Neuronal stem cell (in vitro differentiated cells): ENCODE measurements at regions not wholly inside any gene's neighbourhood (a gene's known extent, or its start where the extent isn't known, plus 50 kb on each side); places are given as distances from the start of the nearest gene placed in this dataset.

ENCODE experiments used
- DNase-seq: peaks from one replicate; pipeline ENCODE4 v3.0.0-alpha.2; 2013; ENCODE audit warnings: low spot score
- H2AFZ ChIP-seq: one replicate; pipeline ENCODE4 v1.6.1; 2013; ENCODE audit warnings: mild to moderate bottlenecking, low read length, inconsistent platforms
- H2AK5ac ChIP-seq: 2 replicates; pipeline ENCODE4 v1.6.1; 2013; ENCODE audit warnings: low read depth, mild to moderate bottlenecking, inconsistent platforms, low read length, moderate library complexity, mixed read lengths
- H2BK120ac ChIP-seq: 2 replicates; pipeline ENCODE4 v1.6.1; 2013; ENCODE audit warnings: low read depth, mild to moderate bottlenecking, inconsistent platforms, low read length, moderate library complexity, mixed read lengths
- H2BK12ac ChIP-seq: one replicate; pipeline ENCODE4 v1.6.1; 2013; ENCODE audit warnings: low read length, inconsistent platforms
- H2BK15ac ChIP-seq: 2 replicates; pipeline ENCODE4 v1.6.1; 2013; ENCODE audit warnings: mild to moderate bottlenecking, low read length, inconsistent platforms, mixed read lengths
- H2BK5ac ChIP-seq: one replicate; pipeline ENCODE4 v1.6.1; 2013; ENCODE audit warnings: inconsistent platforms, mild to moderate bottlenecking, low read length, moderate library complexity
- H3K14ac ChIP-seq: one replicate; pipeline ENCODE4 v1.6.1; 2013; ENCODE audit warnings: low read length, inconsistent platforms
- H3K18ac ChIP-seq: 2 replicates; pipeline ENCODE4 v1.6.1; 2013; ENCODE audit warnings: low read length, inconsistent platforms
- H3K23ac ChIP-seq: 2 replicates; pipeline ENCODE4 v1.6.1; 2013; ENCODE audit warnings: low read depth, mild to moderate bottlenecking, mixed read lengths, low read length, inconsistent platforms; ENCODE audit not compliant: poor library complexity
- H3K27ac ChIP-seq: replicated peaks from 3 replicates; pipeline ENCODE4 v1.5.1; 2013; ENCODE audit warnings: low read length, inconsistent platforms
- H3K27me3 ChIP-seq, 3 experiments: 2 replicates each; pipeline ENCODE4 v1.6.1; 2013; ENCODE audit warnings: low read length in 3 of 3, mild to moderate bottlenecking in 2 of 3, inconsistent platforms in 1 of 3, low read depth in 1 of 3, mixed read lengths in 1 of 3, moderate library complexity in 1 of 3; ENCODE audit not compliant: control insufficient read depth in 3 of 3, insufficient read depth in 3 of 3
- H3K36me3 ChIP-seq, 2 donors: replicated peaks in 1 of 2; 2 replicates each; pipeline ENCODE4 v1.6.1; 2013; ENCODE audit warnings: low read length in 2 of 2; ENCODE audit not compliant: control insufficient read depth in 2 of 2, insufficient read depth in 2 of 2
- H3K4ac ChIP-seq: 2 replicates; pipeline ENCODE4 v1.6.1; 2013; ENCODE audit warnings: inconsistent platforms, mild to moderate bottlenecking, low read length, moderate library complexity
- H3K4me1 ChIP-seq, 2 donors: 1 replicate in 1 of 2; 2 replicates in 1 of 2; pipeline ENCODE4 v1.6.1; 2013; ENCODE audit warnings: low read length in 2 of 2, low read depth in 1 of 2; ENCODE audit not compliant: control insufficient read depth in 2 of 2, insufficient read depth in 1 of 2
- H3K4me2 ChIP-seq: one replicate; pipeline ENCODE4 v1.6.1; 2013; ENCODE audit warnings: mild to moderate bottlenecking, low read length, inconsistent platforms; ENCODE audit not compliant: insufficient read depth, poor library complexity, severe bottlenecking
- H3K4me3 ChIP-seq, 2 donors: 2 replicates each; pipeline ENCODE4 v1.5.1; 2013; ENCODE audit warnings: low read length in 2 of 2, mild to moderate bottlenecking in 2 of 2, inconsistent platforms in 1 of 2, moderate library complexity in 1 of 2
- H3K79me1 ChIP-seq: one replicate; pipeline ENCODE4 v1.6.1; 2013; ENCODE audit warnings: low read depth, mild to moderate bottlenecking, inconsistent platforms, low read length, moderate library complexity
- H3K9ac ChIP-seq: one replicate; pipeline ENCODE4 v1.6.1; 2013; ENCODE audit warnings: mild to moderate bottlenecking, low read depth, low read length, inconsistent platforms; ENCODE audit not compliant: poor library complexity
- H3K9me3 ChIP-seq, 2 donors: replicated peaks in 1 of 2; 2 replicates each; pipeline versions ENCODE3 to v1.6.1; 2013; ENCODE audit warnings: low read length in 2 of 2, mild to moderate bottlenecking in 2 of 2, inconsistent platforms in 1 of 2, low read depth in 1 of 2, mixed read lengths in 1 of 2, moderate library complexity in 1 of 2; ENCODE audit not compliant: control insufficient read depth in 2 of 2, insufficient read depth in 1 of 2
- H4K8ac ChIP-seq: one replicate; pipeline ENCODE4 v1.6.1; 2013; ENCODE audit warnings: low read depth, mild to moderate bottlenecking, inconsistent platforms, low read length, moderate library complexity
- H4K91ac ChIP-seq: one replicate; pipeline ENCODE4 v1.6.1; 2013; ENCODE audit warnings: low read length, low read depth, mild to moderate bottlenecking, inconsistent platforms; ENCODE audit not compliant: poor library complexity
- WGBS, 2 donors: extraction: QIAGEN DNeasy Blood & Tissue Kit; methylation state at CpG; one replicate each; pipeline ENCODE4 v1.1.7; 2013; ENCODE audit warnings: missing lambda C conversion rate in 2 of 2, mixed read lengths in 1 of 2; ENCODE audit not compliant: insufficient read length in 2 of 2, insufficient replicate concordance in 1 of 2; ENCODE audit errors: extremely low coverage in 2 of 2; 5-methylcytosine and 5-hydroxymethylcytosine counted together

- no peak overlapping the region for H2AFZ ChIP-seq
- H3K27ac ChIP-seq: no peak overlapping the region
- no peaks in the 10 kb centered on the region for H3K27me3 ChIP-seq
- no CpG with 5 or more reads among the region's 5 CpGs for WGBS, 2 donors
- H3K9ac ChIP-seq: no peak overlapping the region
- H2BK15ac ChIP-seq: no peak overlapping the region
- no peak for DNase-seq
- no peak overlapping the region for H4K8ac ChIP-seq
- H2BK5ac ChIP-seq: no peak overlapping the region
- no peak overlapping the region for H3K14ac ChIP-seq
- no peak overlapping the region for H3K18ac ChIP-seq
- H3K79me1 ChIP-seq: no peaks in the 10 kb centered on the region
- H3K23ac ChIP-seq: no peak overlapping the region
- H2BK120ac ChIP-seq: no peak overlapping the region
- H3K4ac ChIP-seq: no peak overlapping the region
- H2BK12ac ChIP-seq: no peak overlapping the region
- H3K36me3 ChIP-seq: no peaks in the 10 kb centered on the region
- no peak overlapping the region for H3K4me2 ChIP-seq
- no peak overlapping the region for H2AK5ac ChIP-seq
- no peak overlapping the region for H4K91ac ChIP-seq
- H3K9me3 ChIP-seq: no peaks in the 10 kb centered on the region
- H3K4me3 ChIP-seq: no peak overlapping the region
- H3K4me1 ChIP-seq: peaks cover 0 to 4% of the 10 kb centered on the region in 2 donors
Measured at GRCh38 chr7:41491308-41491707, 211.6 kb downstream of the INHBA start.

- H3K9ac ChIP-seq: no peak overlapping the region
- H4K91ac ChIP-seq: no peak overlapping the region
- no peak overlapping the region for H3K4me2 ChIP-seq
- H2AFZ ChIP-seq: no peak overlapping the region
- no peak for DNase-seq
- no peak overlapping the region for H3K27ac ChIP-seq
- no peaks in the 10 kb centered on the region for H3K79me1 ChIP-seq
- peaks cover 0 to 4% of the 10 kb centered on the region in 2 donors for H3K4me1 ChIP-seq
- H2BK120ac ChIP-seq: no peak overlapping the region
- H3K18ac ChIP-seq: no peak overlapping the region
- no peaks in the 10 kb centered on the region for H3K36me3 ChIP-seq
- no peak overlapping the region for H2AK5ac ChIP-seq
- H3K4me3 ChIP-seq: no peak overlapping the region
- H3K4ac ChIP-seq: no peak overlapping the region
- no CpG with 5 or more reads among the region's 2 CpGs for WGBS, 2 donors
- no peak overlapping the region for H2BK5ac ChIP-seq
- H3K27me3 ChIP-seq: no peaks in the 10 kb centered on the region
- no peak overlapping the region for H3K14ac ChIP-seq
- H4K8ac ChIP-seq: no peak overlapping the region
- no peaks in the 10 kb centered on the region for H3K9me3 ChIP-seq
- H3K23ac ChIP-seq: no peak overlapping the region
- H2BK12ac ChIP-seq: no peak overlapping the region
- H2BK15ac ChIP-seq: no peak overlapping the region
Measured at GRCh38 chr7:41489885-41490284, 213.0 kb downstream of the INHBA start.

DNA sequence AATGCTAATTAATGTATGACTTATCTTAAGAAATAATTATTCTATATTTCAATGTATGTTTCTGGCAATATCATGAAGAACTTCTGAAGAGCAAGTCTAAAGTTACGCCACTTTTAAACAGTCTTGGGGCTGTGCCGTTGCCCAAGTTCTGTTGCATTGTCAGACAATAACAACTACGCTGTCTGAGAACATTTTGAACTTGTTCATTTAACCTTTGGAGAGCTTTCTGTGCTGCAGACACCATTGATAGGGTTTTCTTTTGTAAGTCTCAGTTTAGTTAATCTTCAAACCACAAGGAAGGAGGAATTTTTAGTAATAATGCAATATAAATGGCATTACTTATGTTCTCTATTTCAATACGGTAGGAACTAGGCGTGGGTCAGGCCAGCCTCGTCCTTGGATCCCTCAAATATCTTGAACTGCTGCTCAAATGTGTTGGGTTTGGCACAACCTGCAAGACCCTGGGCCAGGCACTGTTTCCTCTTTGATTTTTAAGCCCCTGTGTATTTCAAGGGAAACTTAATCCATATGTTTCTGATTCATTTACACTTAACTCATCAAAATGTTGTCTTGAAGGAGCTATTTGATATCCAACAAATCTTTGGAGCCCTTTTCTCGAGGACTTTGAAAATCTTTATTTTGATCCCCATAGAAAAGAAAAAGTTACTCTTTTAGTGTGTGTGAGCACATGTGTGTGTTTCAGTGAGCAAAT, 215.5 kb downstream of the INHBA start:
- H3K18ac ChIP-seq: no peak overlapping the region
- H2BK12ac ChIP-seq: no peak overlapping the region
- no CpG with 5 or more reads among the region's 7 CpGs for WGBS, 2 donors
- H3K4me2 ChIP-seq: no peak overlapping the region
- no peak overlapping the region for H3K14ac ChIP-seq
- no peak for DNase-seq
- no peak overlapping the region for H2AK5ac ChIP-seq
- no peak overlapping the region for H4K8ac ChIP-seq
- H3K4me3 ChIP-seq: no peak overlapping the region
- H4K91ac ChIP-seq: no peak overlapping the region
- peaks cover 0 to 2% of the 10 kb centered on the region in 2 donors for H3K4me1 ChIP-seq
- H3K23ac ChIP-seq: no peak overlapping the region
- H3K9ac ChIP-seq: no peak overlapping the region
- no peak overlapping the region for H2BK15ac ChIP-seq
- H3K27me3 ChIP-seq: no peaks in the 10 kb centered on the region
- no peak overlapping the region for H2BK5ac ChIP-seq
- H3K36me3 ChIP-seq: no peaks in the 10 kb centered on the region
- H2BK120ac ChIP-seq: no peak overlapping the region
- H3K79me1 ChIP-seq: no peaks in the 10 kb centered on the region
- H2AFZ ChIP-seq: no peak overlapping the region
- no peaks in the 10 kb centered on the region for H3K9me3 ChIP-seq
- no peak overlapping the region for H3K4ac ChIP-seq
- no peak overlapping the region for H3K27ac ChIP-seq

DNA sequence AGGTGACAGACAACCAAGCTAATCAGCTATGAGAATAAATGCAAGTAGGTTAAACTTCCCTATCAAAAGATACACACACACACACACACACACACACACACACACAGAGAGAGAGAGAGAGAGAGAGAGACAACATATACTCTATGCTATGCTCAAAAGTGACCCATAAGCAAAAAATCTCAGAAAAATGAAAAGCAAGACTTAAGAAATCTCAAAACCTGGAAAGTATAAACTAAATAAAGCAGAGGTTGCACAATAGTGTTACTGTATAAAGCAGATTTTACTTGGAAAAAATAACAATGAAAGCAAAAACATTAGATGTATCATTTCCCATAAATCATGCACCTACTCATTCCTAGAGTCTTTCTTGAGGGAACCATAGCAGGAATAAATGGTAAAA, 221.5 kb downstream of the INHBA start:
- Histone ChIP-seq H3K18ac (no peak overlapping the region), H3K4me2 (no peak overlapping the region), H2AK5ac (no peak overlapping the region), H3K9ac (no peak overlapping the region), H3K23ac (no peak overlapping the region), H3K4me1 (no peaks in the 10 kb centered on the region), H3K27me3 (no peaks in the 10 kb centered on the region), H2BK120ac (no peak overlapping the region), H3K27ac (no peak overlapping the region), H3K36me3 (no peaks in the 10 kb centered on the region), H3K4ac (no peak overlapping the region), H3K9me3 (peaks cover 0 to 9% of the 10 kb centered on the region in 2 donors), H2BK15ac (no peak overlapping the region), H2AFZ (no peak overlapping the region), H2BK12ac (no peak overlapping the region), H4K8ac (no peak overlapping the region), H3K14ac (no peak overlapping the region), H3K79me1 (no peaks in the 10 kb centered on the region), H2BK5ac (no peak overlapping the region), H4K91ac (no peak overlapping the region), H3K4me3 (no peak overlapping the region)
- DNase-seq: no peak
